GM12878 (cell line): ENCODE measurements at regions not wholly inside any gene's neighbourhood (a gene's known extent, or its start where the extent isn't known, plus 50 kb on each side); places are given as distances from the start of the nearest gene placed in this dataset.

Experiments used
- ATAC-seq: fragments of 200-7000 bp; cut with Tn5 transposase; 3 replicates; pipeline ENCODE4 v1.9.1; 2020; ENCODE audit warnings: mild to moderate bottlenecking, moderate library complexity
- BruUV-seq: library from RNA; stranded (reverse); fragments of 400-500 nt; replicated peaks from 2 replicates; lab custom pipeline; 2021; lab: Mats Ljungman, UMichigan
- CTCF ChIA-PET: fragments of 300-600 bp; sonication (Branson Sonifier 250); formaldehyde crosslinking; extraction: SDS; loops from one replicate; lab custom pipeline; 2021; ENCODE audit warnings: inconsistent platforms; lab: Yijun Ruan, JAX
- POLR2A ChIA-PET: fragments of 350-600 bp; formaldehyde crosslinking; extraction: SDS; loops from one replicate; lab custom pipeline; 2021; ENCODE audit warnings: inconsistent platforms; lab: Charles Lee
- RAD21 ChIA-PET: fragments of 300-600 bp; sonication (Branson Sonifier 250); formaldehyde crosslinking; loops from one replicate; lab custom pipeline; 2023; ENCODE audit warnings: antibody characterized with exemption; ENCODE audit not compliant: unreplicated experiment; lab: Charles Lee
- SMC1A ChIA-PET: fragments of 300-600 bp; sonication (Branson Sonifier 250); formaldehyde crosslinking; loops from one replicate; lab custom pipeline; 2023; ENCODE audit not compliant: unreplicated experiment, uncharacterized antibody; lab: Charles Lee
- DNase-seq: peaks from one replicate; pipeline ENCODE4 v3.0.0-alpha.2; 2011; ENCODE audit warnings: low read depth, low spot score
- FAIRE-seq: peaks from 3 replicates; lab custom pipeline; 2011; peaks lifted over from hg19 to GRCh38; lab: Jason Lieb, UNC
- H2AFZ ChIP-seq: 2 replicates; pipeline ENCODE4 v1.6.0; 2011; ENCODE audit warnings: low read depth, low read length, control low read depth; ENCODE audit not compliant: control insufficient read depth
- H3K27ac ChIP-seq: 2 replicates; pipeline ENCODE4 v1.5.1; 2011; ENCODE audit warnings: control low read depth; ENCODE audit not compliant: control insufficient read depth, insufficient read depth
- H3K27me3 ChIP-seq, 2 experiments: replicated peaks in 1 of 2; 2 replicates each; pipeline versions ENCODE4 v1.6.0 to v1.6.1; 2011; ENCODE audit warnings: low read length in 1 of 2; ENCODE audit not compliant: control insufficient read depth in 2 of 2, insufficient read depth in 2 of 2
- H3K36me3 ChIP-seq, 2 experiments: 2 replicates each; pipeline ENCODE4 v1.5.1; 2011; ENCODE audit warnings: low read length in 1 of 2; ENCODE audit not compliant: control insufficient read depth in 2 of 2, insufficient read depth in 2 of 2
- H3K4me1 ChIP-seq: 2 replicates; pipeline ENCODE4 v1.6.1; 2011; ENCODE audit warnings: mild to moderate bottlenecking, low read length, moderate library complexity, mixed read lengths; ENCODE audit not compliant: control insufficient read depth, insufficient read depth
- H3K4me2 ChIP-seq: 2 replicates; pipeline ENCODE4 v1.6.0; 2011; ENCODE audit warnings: control low read depth; ENCODE audit not compliant: control insufficient read depth, insufficient read depth
- H3K4me3 ChIP-seq: fragments of 200-600 bp; sonication (generic); 2 replicates; pipeline ENCODE4 v1.5.1; 2016
- H3K79me2 ChIP-seq: 2 replicates; pipeline ENCODE4 v1.6.0; 2011; ENCODE audit warnings: low read length; ENCODE audit not compliant: control insufficient read depth, insufficient read depth
- H3K9ac ChIP-seq: 2 replicates; pipeline ENCODE4 v1.8.0; 2011; ENCODE audit warnings: low read length, control low read depth, mixed read lengths; ENCODE audit not compliant: control insufficient read depth, insufficient read depth
- H3K9me3 ChIP-seq: replicated peaks from 3 replicates; pipeline ENCODE4 v1.5.1; 2011; ENCODE audit warnings: mild to moderate bottlenecking, low read length; ENCODE audit not compliant: control insufficient read depth, insufficient read depth
- H4K20me1 ChIP-seq: 2 replicates; pipeline ENCODE4 v1.6.0; 2011; ENCODE audit not compliant: control insufficient read depth, insufficient read depth
- CBX5 ChIP-seq: sonication (generic); IDR thresholded peaks from 2 replicates; pipeline ENCODE4 v1.6.1; 2016; ENCODE audit warnings: low read depth, moderate library complexity, mild to moderate bottlenecking, inconsistent platforms
- CEBPB ChIP-seq, 2 experiments: fragments of 150-350 bp in 1 of 2; IDR thresholded peaks; 2 replicates each; pipeline ENCODE4 v1.6.1; 2012 to 2014; ENCODE audit warnings: low read depth in 2 of 2, low read length in 2 of 2, borderline replicate concordance in 1 of 2, inconsistent platforms in 1 of 2
- MXI1 ChIP-seq: fragments of 150-350 bp; IDR thresholded peaks from 2 replicates; pipeline ENCODE4 v1.6.1; 2011; ENCODE audit warnings: low read depth, mild to moderate bottlenecking, inconsistent platforms, low read length, improper control_type of control experiment
- MYB ChIP-seq: fragments of 150-350 bp; IDR thresholded peaks from 2 replicates; pipeline ENCODE4 v1.6.1; 2014; ENCODE audit warnings: mild to moderate bottlenecking, low read depth, low read length, borderline replicate concordance
- PKNOX1 ChIP-seq: fragments of 450-650 bp; IDR thresholded peaks from 2 replicates; pipeline ENCODE4 v1.6.1; 2016; ENCODE audit warnings: mild to moderate bottlenecking
- POLR2AphosphoS5 ChIP-seq: IDR thresholded peaks from 2 replicates; pipeline ENCODE4 v1.6.1; 2011; ENCODE audit warnings: mild to moderate bottlenecking, low read length, inconsistent platforms
- POU2F2 ChIP-seq: IDR thresholded peaks from 3 replicates; pipeline ENCODE4 v1.6.1; 2011; ENCODE audit warnings: low read depth, mild to moderate bottlenecking, low read length, borderline replicate concordance
- PRDM15 ChIP-seq: fragments of 450-650 bp; formaldehyde crosslinking; IDR thresholded peaks from 2 replicates; pipeline ENCODE4 v1.4.0; 2020; ENCODE audit warnings: mild to moderate bottlenecking, moderate library complexity
- RAD21 ChIP-seq: IDR thresholded peaks from 2 replicates; pipeline ENCODE4 v1.6.1; 2011; ENCODE audit warnings: mild to moderate bottlenecking, low read depth, low read length, moderate library complexity; ENCODE audit not compliant: insufficient read depth
- SKIL ChIP-seq: fragments of 450-650 bp; IDR thresholded peaks from 2 replicates; pipeline ENCODE4 v1.6.1; 2017; ENCODE audit warnings: mild to moderate bottlenecking, low read depth, inconsistent platforms; ENCODE audit not compliant: poor library complexity, severe bottlenecking
- SRF ChIP-seq, 2 experiments: IDR thresholded peaks; 2 replicates each; pipeline ENCODE4 v1.6.1; 2011; ENCODE audit warnings: low read depth in 2 of 2, low read length in 2 of 2, mild to moderate bottlenecking in 1 of 2, moderate library complexity in 1 of 2
- WGBS: methylation state at CpG from one replicate; pipeline ENCODE4 v1.1.6; 2016; ENCODE audit warnings: low lambda C conversion rate; ENCODE audit not compliant: insufficient replicate concordance, insufficient coverage; ENCODE audit errors: missing lambda C conversion rate; 5-methylcytosine and 5-hydroxymethylcytosine counted together
- in situ Hi-C: fragments of 300-500 bp; cut with MboI; formaldehyde crosslinking; loops from 9 replicates; pipeline ENCODE4 v1.14.3; 2018; ENCODE audit warnings: mixed read lengths
- intact Hi-C: fragments of 100-400 bp; cut with micrococcal nuclease; formaldehyde crosslinking; loops from one replicate; pipeline ENCODE4 v1.14.2; 2022; ENCODE audit not compliant: unreplicated experiment

- Histone ChIP-seq H3K4me1 (no peaks in the 10 kb centered on the region), H3K79me2 (no peaks in the 10 kb centered on the region), H3K27ac (no peak overlapping the region), H2AFZ (no peak overlapping the region), H3K9ac (no peak overlapping the region), H3K4me2 (no peak overlapping the region), H4K20me1 (no peaks in the 10 kb centered on the region), H3K36me3 (no peaks in the 10 kb centered on the region), H3K4me3 (no peak overlapping the region), H3K9me3 (no peaks in the 10 kb centered on the region; the same call in 1 of the 3 replicates), H3K27me3 (peaks cover 0 to 3% of the 10 kb centered on the region in 2 experiments; a peak in 3 of 4 replicates)
- FAIRE-seq (no peak), DNase-seq (no peak), ATAC-seq (no peak)
- ChIA-PET SMC1A (no interaction called here), POLR2A (no interaction called here), RAD21 (no interaction called here), CTCF (no interaction called here)
- in situ Hi-C loops (no loop called here), intact Hi-C loops (no loop called here)
- no TSS peak for BruUV-seq
- 26% methylated on average over 9 of the region's 14 CpGs for WGBS
- TF ChIP-seq RAD21 (no peak), POLR2AphosphoS5 (no peak), CBX5 (no peak), PKNOX1 (no peak), POU2F2 (no peak), SRF (IDR thresholded peaks at IDR 0.05; ENCODE audit: low read depth in 2 of 2, low read length in 2 of 2) (no peak), CEBPB (IDR thresholded peaks at IDR 0.05; ENCODE audit: borderline replicate concordance in 1 of 2, low read depth in 2 of 2, low read length in 2 of 2) (no peak), MXI1 (no peak), PRDM15 (no peak), MYB (no peak), SKIL (no peak)
Observed at GRCh38 chr12:131622422-131622955, 88.4 kb upstream of the SFSWAP start.
